HG02870 (cell line): ENCODE measurements at regions not wholly inside any gene's neighbourhood (a gene's known extent, or its start where the extent isn't known, plus 50 kb on each side); places are given as distances from the start of the nearest gene placed in this dataset.

Experiments
- ATAC-seq: cut with Tn5 transposase; IDR thresholded peaks from one replicate; pipeline ENCODE4 v1.9.1; 2021; ENCODE audit warnings: mild to moderate bottlenecking, moderate library complexity; ENCODE audit not compliant: unreplicated experiment

DNA sequence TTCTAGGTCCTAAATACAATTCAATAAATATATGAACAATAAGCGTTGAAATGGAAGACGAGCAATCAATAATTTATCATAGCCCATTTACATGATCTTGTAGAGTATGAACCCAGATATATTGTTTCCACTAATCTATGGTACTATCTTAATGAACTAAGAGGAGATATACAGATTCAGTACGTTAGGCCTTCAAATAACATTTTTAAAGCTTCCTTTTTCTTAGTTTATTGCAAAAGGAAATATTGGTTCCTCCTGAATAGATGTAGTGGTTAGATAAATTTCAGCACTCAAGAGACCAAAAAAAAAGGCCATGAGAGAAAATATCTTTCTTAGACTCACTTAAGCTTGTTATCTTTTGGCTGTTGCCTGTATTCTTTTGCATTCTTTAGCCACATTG, 147.5 kb upstream of the PITX2 start:
- ATAC-seq, result no peak

DNA sequence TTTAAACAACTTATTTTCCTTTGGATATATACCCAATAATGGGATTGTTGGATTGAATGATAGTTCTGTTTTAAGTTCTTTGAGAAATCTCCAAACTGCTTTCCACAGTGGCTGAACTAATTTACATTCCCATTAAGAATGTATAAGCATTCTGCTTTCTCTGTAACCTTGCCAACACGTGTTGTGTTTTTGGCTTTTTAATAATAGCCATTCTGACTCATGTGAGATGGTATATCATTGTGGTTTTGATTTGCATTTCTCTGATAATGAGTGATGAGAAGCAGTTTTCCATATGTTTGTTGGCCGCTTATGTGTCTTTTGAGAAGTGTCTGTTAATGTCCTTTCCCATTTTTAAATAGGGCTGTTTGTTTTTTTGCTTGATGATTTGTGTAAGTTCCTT, 155.6 kb upstream of the PITX2 start:
- ATAC-seq, result no peak

DNA sequence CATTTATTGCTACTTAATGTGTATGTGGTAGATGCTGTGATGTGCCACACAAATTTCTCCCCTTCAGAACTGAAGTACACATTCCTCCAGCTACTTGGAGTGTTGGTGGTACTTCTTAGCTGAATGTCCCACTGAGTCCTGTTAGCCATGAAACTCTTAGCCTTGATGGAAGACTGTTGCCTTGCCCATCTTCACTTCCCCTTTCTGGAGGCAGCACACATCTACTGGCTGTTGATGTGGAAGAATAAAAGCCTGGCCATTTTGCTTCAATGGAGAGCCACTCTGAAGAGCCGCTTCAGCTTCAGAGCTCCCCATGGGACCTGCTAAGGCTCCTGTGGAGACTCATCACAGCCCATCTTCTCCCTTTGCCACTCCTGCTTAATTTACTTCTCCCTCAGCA, 157.7 kb upstream of the PITX2 start:
- no peak for ATAC-seq

GRCh38 chr4:110781944-110782343, 159.1 kb upstream of the PITX2 start:
- ATAC-seq, result no peak

- ATAC-seq, result no peak
These were observed 164.2 kb upstream of the PITX2 start for GRCh38 chr4:110787109-110787508.

- ATAC-seq, result no peak
These were observed 164.8 kb upstream of the PITX2 start for GRCh38 chr4:110787707-110788106.

- no peak for ATAC-seq
These were observed 165.4 kb upstream of the PITX2 start for GRCh38 chr4:110788302-110788701.

- no peak for ATAC-seq
These were observed 169.2 kb upstream of the PITX2 start for GRCh38 chr4:110792036-110792435.

- no peak for ATAC-seq
These were observed 170.5 kb upstream of the PITX2 start for GRCh38 chr4:110793381-110793801.

GRCh38 chr4:110793890-110794554, 171.1 kb upstream of the PITX2 start:
- no peak for ATAC-seq

GRCh38 chr4:110795971-110796370, 173.1 kb upstream of the PITX2 start:
- no peak for ATAC-seq

GRCh38 chr4:110797486-110797885, 174.6 kb upstream of the PITX2 start:
- ATAC-seq, result no peak

DNA sequence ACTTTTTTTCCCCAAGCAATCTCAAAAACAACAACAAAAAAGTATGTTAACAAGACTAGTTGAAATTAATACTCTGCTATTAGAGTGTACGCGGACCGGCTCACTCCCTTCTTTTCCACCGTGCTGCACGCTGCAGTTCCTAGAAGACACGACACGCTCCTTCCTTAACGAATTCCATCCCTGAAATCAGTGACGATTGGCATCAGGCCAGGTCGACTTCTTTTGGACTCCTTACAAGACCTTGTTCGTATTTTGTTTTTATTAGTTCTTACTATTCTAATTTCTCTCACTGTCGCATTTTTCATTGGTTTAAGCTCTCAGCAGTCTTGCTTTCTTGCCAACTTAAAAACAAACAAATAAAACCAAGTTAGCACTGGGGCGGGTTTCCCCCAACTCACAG, 175.8 kb upstream of the PITX2 start:
- ATAC-seq, result no peak

DNA sequence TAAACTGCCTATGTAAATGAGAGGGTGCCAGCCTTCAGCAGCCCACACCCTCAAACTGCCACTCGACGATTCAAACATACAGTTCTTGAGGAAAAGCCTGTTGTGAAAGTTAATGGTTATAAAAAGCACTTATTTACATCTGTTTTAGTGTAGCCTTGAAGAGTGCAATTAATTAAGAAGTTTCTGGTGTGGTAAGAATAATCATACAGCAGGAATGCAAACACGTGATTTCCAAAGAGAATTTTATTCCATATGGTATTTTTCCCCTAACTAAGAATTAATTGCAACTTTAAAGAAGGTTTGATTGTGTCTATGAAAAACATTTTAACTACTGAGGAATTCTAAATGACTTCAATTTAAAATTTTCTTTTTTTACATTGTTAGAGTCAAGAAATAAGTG, 176.3 kb upstream of the PITX2 start:
- ATAC-seq, result no peak

DNA sequence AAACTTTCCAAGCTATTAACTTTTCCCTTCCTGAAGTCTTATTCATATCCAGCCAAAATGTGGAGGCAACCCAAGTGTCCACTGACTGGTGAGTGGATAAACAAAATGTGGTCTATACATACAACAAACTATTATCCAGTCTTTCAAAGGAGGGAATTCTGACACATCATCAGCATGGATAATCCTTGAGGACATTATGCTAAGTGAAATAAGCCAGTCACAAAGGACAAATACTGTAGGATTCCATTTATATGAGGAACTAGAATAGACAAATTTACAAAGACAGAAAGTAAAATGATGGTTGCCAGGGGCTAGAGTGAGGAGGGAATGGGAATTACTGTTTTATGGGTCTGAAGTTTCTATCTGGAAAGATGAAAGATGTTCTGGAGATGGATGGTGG, 178.7 kb upstream of the PITX2 start:
- ATAC-seq, result no peak

DNA sequence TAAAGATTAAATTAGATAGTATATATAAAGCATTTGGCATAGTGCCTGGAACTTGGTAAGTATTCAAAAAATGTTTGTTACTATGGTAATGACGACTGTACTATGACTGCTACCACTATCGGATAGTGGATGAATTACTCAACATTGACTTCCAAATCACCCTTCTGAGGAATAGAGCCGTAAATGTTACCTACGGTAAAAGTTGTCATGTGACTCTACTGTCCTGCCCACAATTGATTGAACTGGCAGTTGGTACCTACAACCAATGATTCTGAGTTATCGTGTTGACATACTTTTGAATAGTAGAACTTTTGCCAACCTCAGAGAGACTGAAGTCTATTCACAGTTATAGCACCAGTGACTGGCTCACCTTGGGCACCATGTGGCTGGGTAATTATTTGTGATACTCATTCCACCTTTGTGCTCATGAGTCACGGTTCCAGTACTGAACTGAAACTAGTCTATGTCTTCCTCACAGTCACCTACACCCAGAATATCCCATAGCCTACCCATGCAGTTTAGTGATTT, 185.5 kb upstream of the PITX2 start:
- no peak for ATAC-seq

DNA sequence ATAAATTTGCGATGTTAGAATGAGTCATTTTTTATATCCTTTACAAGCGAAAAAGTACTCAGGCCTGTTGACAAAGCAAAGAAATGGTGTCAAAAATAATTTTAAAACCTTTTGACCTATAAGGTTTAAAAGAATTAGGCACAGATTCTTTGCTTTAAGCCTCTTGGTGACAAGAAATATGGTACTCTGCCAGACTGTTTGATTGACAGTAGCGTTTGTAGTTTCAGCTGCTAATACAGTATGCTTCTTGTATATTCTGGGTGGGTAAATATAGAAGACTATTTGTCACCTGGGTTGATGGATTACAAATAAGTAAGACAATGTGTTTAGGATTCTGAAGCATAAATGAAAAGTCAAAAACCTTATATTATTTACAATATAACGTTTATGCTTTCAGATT, 193.1 kb upstream of the PITX2 start:
- ATAC-seq, result no peak

DNA sequence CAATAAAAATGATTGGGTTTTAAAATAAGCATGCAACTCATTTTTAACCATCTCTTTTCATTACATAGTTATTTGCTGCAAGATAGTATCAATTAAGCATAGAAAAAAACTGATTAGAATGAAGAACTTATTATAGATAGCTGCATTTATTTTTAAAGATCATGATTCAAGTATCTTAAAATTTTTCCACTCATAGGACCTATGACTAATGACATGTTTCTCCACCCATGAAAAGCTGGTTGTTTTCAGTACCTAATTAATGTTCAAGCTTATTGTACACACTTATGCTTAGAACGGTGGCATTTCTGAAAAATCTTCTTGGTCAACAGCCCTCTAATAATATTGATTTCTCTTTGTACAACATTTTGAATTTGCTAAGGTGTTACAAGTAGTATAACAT, 193.5 kb upstream of the PITX2 start:
- no peak for ATAC-seq

- no peak for ATAC-seq
These were observed 198.3 kb upstream of the PITX2 start for GRCh38 chr4:110821186-110821585.

GRCh38 chr4:110823251-110823650, 200.4 kb upstream of the PITX2 start:
- ATAC-seq, result no peak

DNA sequence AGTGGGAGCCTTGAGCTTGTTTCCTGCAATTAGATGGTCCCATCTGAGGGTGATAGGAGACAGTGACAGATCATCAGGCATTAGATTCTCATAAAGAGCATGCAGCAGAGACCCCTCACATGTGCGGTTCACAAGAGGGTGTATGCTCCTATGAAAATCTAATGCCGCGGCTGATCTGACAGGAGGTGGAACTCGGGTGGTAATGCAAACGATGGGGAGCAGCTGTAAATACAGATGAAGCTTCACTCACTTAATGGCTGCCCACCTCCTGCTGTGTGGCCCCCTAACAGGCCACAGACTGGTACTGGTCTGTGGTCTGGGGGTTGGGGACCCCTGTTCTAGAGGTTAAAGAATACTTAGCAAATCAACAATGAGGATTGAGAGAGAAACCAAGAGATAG, 201.5 kb upstream of the PITX2 start:
- no peak for ATAC-seq

DNA sequence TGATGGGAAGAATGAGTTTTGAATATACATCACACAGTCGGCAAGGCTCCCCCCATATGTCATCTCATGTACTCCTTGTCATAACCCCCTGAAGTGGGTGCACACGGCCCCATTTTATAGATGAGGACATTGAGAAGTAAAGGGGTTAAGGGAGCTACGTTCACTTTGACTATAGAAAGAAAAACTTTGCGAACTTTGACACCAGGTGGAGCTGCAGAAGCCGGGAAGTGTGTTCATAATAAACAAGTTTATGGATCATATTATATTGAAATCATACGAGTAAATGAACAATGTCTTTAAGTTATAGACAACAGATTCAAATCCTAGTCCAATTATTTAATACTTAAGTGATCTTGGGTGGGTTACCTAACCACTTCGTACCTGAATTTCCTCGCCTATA, 203.8 kb upstream of the PITX2 start:
- ATAC-seq, result no peak

DNA sequence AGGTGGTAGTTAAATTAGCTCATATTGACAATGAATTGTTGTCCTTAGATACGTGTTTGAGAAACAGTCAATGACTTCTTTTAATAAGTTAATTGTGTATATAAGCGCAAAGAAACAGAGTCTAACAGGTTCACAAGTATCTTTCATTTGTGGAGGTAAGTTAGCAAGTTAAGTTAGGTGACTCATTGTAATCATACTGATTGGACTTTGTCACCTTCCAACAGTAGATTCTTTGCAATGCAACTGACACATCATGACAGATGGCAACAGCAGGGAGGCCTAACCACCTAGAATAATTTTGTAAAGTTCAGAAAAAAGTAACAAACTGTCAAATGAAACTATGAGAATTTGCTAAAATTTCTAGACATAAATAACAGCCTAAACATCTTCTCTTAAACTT, 207.6 kb upstream of the PITX2 start:
- ATAC-seq, result no peak
